NCI-H524 (cell line): ENCODE measurements at regions not wholly inside any gene's neighbourhood (a gene's known extent, or its start where the extent isn't known, plus 50 kb on each side); places are given as distances from the start of the nearest gene placed in this dataset.
"Not testable (repeated sequence)": the region's sequence is repeated elsewhere in the genome, so short reads cannot be mapped to it uniquely, and the experiment has no call there.

Experiments used
- DNase-seq, 2 experiments: peaks; one replicate each; lab custom pipeline; 2025; lab: John Stamatoyannopoulos, UW

DNA sequence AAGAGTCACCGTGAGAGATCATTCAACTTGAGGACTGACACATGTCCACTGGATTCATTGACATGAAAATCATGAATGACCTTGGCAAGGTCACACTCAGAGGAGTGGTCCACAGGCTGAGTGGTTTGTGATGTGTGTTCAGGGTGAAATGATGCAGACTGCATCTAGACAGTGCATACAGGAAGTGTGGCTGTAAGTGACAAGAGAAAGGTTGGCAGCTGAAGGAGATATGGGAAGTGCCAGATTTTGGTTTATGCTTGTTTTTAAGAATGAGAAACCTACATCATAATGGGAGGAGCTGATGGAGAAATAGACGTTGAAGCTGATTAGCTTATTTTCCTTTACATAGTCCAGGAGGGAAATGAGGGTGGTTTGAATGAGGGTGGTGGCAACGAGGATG, 64.8 kb upstream of the VIPR2 start:
- no peak for DNase-seq

DNA sequence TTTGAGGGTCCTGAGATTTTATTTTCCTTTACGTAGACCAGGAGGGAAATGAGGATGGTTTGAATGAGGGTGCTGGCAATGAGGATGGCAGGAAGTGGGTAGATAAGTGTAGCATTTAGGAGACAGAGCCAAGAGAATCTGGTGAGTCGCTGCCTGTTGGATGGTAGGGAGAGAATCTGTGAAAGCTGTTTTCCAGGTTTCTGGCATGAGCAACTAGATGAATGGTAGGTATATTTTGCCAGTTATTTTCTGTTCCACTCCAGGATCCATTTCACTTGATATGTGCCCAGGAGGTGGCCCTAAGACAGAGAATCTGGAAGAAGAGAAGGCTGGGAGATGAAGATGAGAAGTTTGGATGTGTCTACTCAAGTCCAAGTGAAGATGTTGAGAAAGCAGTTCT, 63.3 kb upstream of the VIPR2 start:
- DNase-seq, result no peak

DNA sequence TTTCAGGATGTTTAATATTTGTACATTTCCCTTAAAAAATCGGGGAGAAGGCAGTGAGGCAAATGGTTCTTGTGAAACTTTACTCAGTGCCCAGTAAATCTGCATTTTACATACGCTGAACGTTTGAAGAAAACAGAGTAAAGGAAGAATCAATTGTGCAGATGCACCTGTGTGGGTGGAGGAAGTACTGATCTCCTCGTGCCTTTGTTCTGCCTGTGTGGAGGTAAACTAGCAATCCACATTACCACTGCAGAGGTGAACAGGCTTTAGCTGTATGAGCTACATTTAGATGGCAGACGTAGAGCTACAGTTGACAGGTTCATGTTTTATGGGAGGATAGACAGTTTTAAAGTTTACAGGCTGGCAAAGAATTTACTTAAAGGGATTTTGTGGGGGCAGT, 62.7 kb upstream of the VIPR2 start:
- DNase-seq, result no peak

DNA sequence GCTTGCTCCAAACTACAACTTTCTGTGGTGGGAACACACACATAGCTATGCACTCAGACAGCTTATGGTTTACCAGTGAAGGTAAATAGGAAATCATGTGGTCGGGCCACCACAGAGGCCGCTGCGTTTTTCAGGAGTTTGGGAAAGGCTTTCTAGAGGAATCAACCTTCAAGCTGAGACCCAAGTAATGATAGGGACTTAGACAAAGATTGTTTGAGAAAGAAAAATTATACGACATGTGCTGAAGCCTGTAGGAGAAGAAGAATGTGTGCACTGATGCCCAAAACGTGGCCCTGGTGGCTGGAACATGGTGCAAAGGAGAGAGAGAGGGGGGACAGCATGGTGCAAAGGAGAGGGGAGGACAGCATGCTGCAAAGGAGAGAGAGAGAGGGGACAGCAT, 61.2 kb upstream of the VIPR2 start:
- DNase-seq, result no peak

DNA sequence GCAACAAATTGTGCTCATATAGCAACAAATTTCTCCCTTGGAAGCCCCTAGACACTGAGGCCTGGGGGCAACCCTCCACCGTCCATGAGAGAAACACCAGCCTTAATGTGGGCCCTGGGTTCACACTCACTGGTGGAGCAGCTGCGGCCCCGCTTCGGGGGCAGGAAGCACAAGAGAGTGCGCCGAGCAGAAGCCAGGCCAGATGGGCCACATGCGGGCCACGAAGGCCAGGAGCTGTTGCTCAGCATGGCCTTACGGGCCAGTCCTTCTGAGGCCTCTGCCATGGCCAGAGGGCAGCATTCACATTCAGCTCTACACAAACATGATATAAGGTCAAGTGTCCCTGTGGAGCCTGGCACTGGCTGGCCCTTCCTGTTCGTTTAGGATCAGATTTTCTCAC, 60.0 kb upstream of the VIPR2 start:
- DNase-seq, result no peak

DNA sequence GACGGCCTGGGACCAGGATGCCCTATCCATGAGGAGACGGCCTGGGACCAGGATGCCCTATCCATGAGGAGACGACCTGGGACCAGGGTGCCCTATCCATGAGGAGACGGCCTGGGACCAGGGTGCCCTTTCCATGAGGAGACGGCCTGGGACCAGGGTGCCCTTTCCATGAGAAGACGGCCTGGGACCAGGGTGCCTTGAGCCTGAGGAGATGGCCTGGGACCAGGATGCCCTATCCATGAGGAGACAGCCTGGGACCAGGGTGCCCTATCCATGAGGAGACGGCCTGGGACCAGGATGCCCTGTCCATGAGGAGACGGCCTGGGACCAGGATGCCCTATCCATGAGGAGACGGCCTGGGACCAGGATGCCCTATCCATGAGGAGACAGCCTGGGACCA, 58.6 kb upstream of the VIPR2 start:
- not testable (repeated sequence) for DNase-seq

DNA sequence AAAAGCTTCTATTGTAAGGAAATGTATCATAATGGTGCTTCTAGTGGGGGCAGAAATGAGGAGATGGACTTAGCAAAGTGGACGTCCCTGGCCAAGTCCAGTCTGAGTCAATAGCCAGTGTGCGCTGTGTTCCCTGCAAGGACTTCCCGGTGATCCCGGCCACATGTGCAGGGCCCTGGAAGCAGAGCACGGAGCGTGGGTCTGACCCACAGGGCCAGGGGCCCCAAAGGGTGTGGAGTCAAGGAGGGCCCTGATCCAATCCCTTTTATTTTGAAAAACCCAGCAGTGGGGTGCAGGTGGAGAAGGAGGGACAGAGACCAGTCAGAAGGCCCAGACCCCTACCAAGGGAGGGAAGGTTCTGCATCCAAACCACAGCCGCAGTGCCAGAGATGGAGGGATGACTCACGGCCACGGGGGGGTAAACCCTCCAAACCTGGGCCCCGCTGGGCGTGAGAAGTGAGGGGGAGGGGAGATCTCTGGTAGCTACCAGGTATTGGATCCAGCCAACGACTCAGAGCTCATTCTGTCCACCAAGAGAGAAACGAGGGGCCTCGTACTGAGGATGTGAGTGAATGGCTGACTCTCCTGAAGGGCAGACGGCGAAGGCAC, 57.2 kb upstream of the VIPR2 start:
- DNase-seq, result no peak

DNA sequence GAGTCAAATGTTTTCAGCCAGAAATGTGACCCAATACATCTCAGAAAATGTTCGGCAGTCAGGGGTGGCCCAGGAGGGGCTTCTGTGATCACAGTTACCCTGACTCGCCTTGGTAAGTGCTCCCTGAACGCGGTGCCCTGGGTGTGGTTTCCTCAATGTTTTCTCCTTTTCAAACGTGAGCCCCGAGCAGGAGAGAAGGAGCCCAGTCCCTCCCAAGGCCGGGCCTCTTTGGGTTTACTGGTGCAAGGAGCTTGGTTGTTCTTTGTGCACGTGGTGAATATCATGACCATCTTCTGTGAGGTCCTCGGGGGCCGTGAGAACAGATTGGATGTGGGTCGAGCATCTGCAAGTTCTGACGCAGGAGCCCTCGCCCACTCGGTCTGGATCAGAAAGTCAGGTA, 55.8 kb upstream of the VIPR2 start:
- DNase-seq, result no peak

DNA sequence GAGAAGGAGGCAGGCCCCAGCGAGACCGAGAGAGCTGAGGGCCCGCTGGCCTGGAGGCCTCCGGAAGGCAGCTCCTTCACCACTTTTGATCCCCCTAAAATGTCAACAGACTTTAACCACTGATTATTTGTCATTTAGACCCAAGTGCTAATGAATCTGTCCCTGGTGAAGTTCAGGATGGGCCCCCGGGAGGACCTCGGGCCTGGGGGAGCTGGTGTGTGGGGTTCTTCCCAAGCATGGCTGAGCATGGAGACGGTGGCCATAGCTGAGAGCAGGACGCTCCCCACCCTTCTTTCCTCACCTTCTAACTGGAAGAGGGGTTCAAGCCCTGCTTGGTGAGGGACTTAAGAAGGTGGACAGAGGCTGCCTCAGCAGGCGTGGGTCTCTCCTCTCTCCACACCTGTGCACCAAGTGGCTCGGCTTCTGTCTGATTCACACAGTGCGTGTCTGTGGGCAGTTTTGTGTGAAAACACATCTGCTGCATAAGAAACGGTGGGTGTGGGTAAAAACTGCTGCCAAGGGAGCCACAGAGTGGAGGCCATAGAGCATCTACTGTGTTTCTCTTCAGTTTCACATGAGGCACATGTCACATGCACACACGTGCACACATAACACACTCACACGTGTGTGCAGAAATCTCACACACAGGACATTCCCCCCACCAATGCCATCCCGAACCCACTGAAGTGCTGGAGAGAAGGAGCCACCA, 53.5 kb upstream of the VIPR2 start:
- DNase-seq, result no peak

DNA sequence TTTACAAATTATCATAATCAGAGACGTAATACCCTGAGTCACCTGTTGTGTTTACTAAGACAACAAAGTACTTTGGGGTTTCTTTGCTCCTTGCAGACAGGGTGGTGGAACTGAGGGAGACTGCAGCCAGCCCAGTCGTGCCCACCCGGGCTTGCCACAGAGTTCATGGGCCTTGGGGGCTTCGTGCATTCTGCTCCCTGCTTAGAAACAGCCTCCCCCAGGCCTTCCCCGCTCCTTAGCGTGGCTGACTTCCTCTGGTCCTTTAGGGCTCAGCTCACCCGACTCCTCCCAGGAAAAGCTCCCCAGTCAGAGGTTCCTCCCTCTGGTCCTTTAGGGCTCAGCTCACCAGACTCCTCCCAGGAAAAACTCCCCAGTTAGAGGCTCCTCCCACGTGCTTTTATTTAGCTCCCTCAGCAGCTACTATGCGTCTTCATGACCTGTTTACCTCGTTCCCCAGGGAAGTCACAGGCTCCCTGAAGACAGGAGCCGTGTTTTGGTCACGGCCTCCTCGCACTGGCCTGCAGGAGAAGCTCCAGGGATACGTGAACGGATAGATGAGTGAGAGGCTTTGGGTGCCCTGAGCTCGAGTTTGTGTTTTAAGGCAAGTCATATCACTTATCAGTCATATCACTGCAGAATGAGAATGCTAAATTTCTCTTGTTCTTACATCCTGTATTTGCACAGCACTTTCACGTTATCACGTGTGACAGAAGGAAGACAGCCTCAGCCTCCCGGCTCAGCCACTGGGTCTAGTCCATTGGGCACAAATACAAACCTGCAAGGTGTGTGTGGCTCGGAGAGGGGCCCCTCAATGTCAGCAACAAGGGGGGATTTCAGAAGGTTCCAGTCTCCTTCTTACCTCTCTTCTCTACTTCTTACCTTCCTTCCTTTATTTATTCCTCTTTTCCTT, 52.7 kb upstream of the VIPR2 start:
- no peak for DNase-seq

DNA sequence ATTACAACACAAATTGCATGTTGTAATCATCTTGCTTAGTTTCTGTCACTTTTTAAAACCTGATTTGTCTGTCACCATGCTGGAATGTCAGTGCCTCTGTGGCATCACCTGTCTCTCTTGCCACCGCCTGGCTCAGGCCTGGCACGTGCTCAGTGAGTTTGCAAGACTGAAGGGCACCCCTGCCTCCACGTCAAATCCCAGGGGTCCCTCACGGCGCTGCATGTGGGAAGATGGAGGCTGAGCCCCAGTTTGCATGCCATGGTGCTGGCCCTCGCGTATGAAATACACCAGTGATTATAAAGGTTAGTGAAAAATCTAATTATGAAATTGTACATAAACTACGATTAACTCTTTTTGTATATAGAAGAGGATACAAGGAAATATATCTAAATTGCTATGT, 51.9 kb upstream of the VIPR2 start:
- DNase-seq, result no peak

DNA sequence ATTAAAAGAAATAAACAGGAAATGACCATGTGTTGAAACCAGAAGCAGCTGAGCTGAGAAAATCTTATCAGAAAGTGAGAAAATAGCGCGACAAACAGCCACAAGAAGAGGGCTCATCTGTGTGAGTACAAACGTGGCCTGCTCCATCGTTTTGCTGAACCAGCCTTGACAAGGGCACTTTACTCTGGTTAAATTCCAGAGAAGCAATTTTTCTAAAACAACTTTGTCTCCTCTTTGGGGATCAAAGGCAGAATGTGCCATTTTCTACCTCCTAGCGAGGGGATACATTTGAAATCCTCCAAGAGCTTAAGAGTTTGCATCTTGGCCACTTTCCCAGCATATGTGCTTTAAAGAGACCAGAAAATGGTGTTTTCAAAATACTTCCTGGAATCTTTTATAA, 51.3 kb upstream of the VIPR2 start:
- no peak for DNase-seq
